DMS 273 treated with DMSO at 0.1 percent for 48 hours (cell line): ENCODE measurements at regions not wholly inside any gene's neighbourhood (a gene's known extent, or its start where the extent isn't known, plus 50 kb on each side); places are given as distances from the start of the nearest gene placed in this dataset.

ENCODE experiments used
- DNase-seq: peaks from one replicate; lab custom pipeline; 2025; lab: John Stamatoyannopoulos, UW

GRCh38 chr2:181305301-181306123 is 151.7 kb upstream of the ITGA4 start:
- DNase-seq, result no peak

GRCh38 chr2:181306785-181307184 is 150.4 kb upstream of the ITGA4 start:
- DNase-seq, result no peak

DNA sequence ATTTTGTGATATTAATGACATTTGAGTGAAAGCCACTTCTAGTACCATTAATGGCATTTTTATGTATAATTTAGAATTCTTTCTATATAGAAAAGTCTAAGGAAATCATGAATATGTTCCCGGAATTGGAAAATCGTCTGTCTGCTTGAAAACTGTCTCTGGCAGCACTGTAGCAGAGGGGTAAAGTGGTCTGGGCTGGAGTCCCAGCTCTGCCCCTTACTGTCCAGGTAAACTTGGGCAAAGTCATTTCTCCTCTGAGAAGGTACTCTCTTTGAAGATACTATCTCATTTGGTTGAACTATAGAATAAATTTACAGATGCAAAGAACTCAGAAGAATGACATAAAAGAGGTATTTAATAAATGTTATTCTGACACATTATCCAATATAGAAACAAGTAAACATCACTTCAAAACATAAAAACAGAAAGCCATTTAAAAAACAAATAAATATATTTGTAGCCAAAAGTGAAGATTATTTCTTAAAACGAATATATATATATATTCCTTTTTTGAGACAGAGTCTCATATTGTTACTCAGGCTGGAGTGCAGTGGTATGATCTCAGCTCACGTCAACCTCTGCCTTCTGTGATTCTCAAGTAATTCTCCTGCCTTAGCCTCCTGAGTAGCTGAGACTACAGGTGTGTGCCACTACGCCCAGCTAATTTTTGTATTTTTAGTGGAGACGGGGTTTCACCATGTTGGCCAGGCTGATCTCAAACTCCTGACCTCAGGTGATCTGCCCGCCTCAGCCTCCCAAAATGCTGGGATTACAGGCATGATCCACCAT is 149.8 kb upstream of the ITGA4 start:
- DNase-seq, result no peak

- DNase-seq, result no peak
Observed at GRCh38 chr2:181308766-181309515, 148.2 kb upstream of the ITGA4 start.

DNA sequence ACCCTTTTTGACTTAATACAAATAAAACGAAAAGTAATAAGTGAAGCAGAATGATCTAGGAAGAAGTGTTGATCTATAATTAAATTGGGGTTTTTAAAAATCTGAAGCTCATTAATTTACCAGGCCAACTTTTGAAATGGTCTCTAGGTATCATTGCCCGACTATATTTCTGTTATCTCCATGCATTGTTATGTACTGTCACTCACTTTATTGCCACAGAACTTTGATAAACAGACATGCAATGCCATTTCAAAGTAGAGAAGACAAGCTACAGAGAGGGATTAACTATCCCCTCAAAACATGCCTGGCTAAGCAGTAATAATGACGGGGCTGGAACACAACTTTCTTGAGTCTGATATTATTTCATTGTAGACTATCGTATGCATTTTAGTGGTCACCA is 147.6 kb upstream of the ITGA4 start:
- DNase-seq, result no peak

- DNase-seq, result no peak
Observed at GRCh38 chr2:181310967-181311366, 146.2 kb upstream of the ITGA4 start.

GRCh38 chr2:181311837-181312236 is 145.3 kb upstream of the ITGA4 start:
- DNase-seq, result no peak

DNA sequence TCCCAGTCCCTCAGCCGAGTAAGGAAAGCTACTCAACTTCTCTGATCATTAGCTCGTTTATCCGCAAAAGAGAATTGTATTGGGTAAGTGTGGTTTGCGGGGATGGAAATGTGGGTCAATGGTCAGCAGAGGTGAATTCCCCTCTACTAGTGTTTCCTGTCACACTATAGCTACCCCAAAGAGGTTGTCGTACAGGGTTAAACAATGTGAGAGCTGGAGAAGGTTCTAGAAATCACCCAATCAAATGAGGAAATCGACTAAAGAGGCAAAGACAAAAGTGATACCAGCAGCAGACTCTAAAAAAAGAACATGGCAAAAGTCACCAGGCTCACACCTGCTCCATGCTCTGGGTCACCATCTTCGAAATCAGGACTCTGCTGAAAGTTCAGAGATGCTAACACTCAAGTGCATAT is 144.7 kb upstream of the ITGA4 start:
- no peak for DNase-seq

GRCh38 chr2:181313845-181314244 is 143.3 kb upstream of the ITGA4 start:
- DNase-seq, result no peak

GRCh38 chr2:181314551-181314950 is 142.6 kb upstream of the ITGA4 start:
- DNase-seq, result no peak

DNA sequence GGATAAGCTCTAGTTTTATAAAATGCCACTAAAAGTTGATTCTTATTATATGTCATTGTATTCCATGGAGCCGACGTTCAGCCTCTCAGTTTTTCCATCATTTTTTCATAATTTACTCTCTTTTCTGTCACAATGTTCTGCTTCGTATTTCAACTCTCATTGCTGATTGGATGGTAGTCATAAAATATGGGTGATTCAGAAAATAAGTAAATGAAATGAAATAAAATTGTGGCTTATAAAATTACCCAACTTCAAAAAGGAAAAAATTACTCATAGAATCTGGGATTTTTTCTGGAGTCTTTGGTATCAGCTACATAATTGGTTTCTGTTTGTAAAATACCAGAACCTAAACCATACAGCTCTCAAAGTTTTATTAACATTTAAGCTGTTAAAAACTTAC is 139.7 kb upstream of the ITGA4 start:
- DNase-seq, result no peak

GRCh38 chr2:181318504-181319280 is 138.5 kb upstream of the ITGA4 start:
- no peak for DNase-seq

DNA sequence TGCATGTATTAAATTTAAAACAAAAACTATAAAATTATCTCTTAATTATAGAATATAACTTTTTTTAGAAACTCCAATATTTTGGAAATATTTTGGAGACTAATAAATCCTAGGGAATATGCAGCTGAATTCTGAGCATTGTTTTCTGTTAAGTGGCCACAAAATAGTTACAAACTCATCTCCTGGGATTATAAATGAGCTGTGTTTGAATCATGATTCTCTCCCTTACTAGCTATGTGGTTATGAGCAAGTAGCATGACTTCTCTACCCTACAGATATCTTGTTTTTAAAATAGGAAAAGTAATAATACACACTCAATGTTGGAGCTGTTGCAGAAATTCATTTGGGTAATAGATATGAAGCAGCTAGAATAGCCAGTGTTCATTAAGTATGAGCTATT is 137.9 kb upstream of the ITGA4 start:
- no peak for DNase-seq

DNA sequence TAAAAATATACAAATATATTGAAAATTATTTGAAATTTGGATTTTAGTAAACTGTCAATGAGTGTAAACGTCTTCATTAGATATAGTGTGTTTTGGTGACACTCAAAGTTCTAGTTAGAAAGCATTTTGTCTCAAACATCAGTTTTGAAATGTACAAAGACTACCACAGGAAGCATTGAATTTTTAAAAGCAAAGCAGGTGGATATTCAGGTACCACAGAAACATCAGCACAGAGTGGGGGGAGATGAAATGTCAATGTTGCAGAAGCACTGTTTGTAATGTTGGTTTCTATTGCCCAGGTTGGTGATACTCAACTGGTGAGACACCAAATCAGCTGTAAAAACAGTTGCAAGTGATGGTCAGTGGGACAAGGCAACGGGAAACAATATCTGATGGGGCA is 136.5 kb upstream of the ITGA4 start:
- DNase-seq, result no peak

DNA sequence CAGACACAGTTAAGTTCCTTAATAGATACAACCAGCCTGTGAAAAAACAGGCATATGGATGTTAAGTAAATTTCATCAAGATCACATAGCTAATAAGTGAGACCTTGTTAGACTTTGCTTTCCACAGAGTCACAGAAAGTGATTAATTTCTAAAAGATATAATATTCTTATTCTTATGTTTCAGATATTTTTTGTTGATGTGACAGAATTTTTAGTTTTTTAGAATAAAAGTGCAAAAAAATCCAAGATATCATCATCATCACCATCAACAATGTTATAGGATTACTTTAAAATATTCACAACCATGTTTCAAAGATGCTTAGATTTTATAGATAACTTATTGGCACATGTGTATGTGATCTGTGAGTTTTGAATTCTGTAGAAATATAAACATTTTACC is 132.3 kb upstream of the ITGA4 start:
- DNase-seq, result no peak

GRCh38 chr2:181326661-181327060 is 130.5 kb upstream of the ITGA4 start:
- no peak for DNase-seq

- no peak for DNase-seq
Observed at GRCh38 chr2:181330286-181330685, 126.9 kb upstream of the ITGA4 start.

GRCh38 chr2:181332044-181332605 is 125.1 kb upstream of the ITGA4 start:
- no peak for DNase-seq

DNA sequence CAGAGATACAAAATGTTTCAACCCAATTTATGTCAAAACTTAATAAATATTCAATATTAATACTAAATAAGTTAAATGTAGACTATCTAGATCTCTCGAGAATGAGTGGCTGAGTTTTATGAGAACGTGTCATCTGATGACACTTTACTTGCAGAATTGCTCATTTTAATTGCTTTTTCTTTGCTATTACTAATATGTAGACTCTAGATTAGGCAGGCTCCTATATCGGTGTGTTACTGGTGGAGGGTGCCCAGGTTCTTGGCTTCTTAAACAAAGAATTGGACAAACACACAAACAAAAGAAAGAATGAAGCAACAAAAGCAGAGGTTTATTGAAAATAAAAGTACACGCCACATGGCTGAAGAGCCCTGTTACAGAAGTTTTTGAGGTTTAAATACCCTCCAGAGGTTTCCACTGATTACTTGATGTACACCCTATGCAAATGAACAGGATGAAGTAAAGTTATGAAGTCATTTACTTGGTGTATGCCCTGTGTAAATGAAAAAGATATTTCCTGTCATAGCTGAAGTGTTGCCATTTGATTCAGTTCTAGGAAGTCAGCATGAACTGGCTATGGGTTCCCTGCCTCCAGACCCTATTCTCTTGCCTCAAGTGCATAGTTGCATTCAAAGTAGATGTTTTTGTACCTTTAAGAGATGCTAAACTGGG is 122.9 kb upstream of the ITGA4 start:
- no peak for DNase-seq

DNA sequence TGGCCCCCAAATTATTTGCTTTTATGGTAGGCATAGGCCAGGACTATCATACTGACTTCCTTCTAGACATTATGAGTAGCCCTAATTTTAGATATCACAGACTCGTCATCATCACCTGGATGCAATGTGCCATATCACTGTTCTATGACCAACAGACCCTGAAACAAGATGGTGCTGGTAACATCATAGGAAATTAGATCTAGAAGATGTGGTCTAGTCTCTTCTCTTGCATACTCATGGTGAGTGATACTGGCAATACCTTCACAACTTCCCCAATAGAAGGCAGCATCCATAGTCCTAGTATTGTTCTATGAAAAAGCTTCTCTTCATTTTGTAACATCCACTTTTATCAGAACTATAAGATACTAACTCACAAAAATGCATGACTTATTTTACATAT is 116.3 kb upstream of the ITGA4 start:
- no peak for DNase-seq
